Kidney capillary endothelial cell (primary cell): ENCODE measurements at regions not wholly inside any gene's neighbourhood (a gene's known extent, or its start where the extent isn't known, plus 50 kb on each side); places are given as distances from the start of the nearest gene placed in this dataset.

Experiments used
- DNase-seq: peaks from one replicate; pipeline ENCODE4 v3.0.0-alpha.2; 2018; ENCODE audit warnings: low spot score

DNA sequence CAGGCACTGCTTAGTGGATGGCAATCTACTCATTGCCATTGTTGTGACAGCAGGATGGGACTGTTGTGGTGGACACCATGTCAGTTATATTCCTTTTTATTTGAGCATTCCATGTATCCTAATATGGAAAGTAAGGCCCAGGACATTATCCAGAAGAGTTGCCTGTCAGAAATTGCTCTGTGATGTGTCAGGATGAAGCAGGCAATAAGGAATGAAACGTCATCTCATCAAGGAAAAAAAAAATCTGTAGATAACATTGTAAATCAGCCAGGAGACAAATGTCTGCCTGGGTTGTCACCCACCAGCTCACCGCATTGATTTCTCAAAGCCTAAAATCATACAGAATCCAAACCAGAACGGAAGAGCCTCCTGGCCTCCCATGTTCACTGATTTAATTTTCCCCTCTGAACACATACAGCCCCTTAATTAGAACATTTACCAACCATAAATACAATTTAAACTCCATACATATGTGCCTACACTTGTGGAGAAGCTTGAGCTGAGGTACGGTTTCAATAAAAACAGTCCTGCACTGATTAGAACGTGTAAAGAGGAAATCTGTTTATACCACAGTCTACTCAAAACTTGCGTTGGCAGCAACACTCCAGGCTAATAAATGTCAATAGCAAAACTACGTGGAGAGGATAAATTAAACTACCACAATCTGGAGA is 73.9 kb downstream of the FOXD1 start:
- DNase-seq, result no peak

GRCh38 chr5:73373814-73374510 is 74.6 kb downstream of the FOXD1 start:
- DNase-seq, result no peak

DNA sequence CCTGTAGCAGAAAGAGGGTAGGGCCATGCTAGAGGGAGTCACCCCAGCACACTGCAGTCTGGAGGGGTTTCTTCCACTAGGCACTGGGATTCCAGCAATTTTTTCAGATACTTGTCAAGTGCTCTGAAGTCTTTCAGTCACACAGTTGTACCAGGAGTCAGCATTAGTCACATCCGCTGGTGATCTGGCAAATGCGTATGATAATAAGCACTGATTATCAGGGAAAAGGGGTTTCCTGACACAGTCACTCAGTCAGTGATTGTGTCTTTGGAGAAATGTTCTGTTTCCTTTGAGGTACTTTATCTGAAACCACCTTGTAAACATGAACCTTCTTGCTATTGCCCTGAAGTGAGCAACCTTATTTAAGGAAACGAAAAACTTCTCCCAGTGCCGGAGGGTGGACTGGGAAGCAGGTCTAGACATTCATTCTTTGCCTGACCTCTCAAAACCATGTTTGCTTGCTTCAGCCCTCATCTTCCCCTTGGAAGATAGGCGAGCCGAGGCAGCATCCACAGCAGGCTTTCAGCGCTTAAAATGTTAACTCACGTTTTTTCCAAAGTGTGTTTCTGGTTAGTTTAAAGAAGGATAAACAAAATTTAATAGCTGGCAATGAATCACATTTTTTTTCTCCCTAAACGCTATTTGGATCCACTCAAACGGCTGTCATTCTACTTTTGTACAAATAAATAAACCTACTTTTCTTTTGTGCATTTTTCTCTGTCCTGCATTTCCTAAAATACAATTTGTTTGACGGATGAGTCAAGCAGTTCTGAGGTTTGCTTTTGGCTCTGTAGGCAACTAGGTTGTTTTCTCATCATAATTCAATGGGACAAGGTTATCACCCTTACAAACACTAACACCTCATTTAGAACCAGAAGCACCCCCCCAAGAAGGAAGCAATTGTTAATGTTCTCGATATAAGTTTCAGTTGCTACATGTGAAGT is 77.7 kb downstream of the FOXD1 start:
- peak; percentile 99 for DNase-seq

DNA sequence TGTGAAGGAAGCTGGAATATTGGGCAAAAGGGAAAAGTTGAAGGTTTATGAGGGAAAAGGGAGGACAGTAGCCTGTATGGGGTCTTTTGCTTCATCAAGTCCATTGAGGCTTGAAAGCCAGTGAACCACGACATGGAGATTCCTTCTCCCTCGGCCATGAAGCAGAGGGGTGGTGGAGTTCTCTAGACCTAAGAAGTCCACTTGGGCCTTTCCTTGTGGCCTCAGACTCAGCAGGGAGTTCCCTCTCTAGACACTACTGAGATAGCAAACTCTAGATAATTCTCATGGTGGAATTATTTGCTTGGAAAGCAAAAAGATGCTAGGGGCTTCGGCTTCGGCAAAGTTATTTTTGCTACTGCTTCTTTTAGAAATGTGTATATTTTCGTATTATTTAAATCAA is 78.5 kb downstream of the FOXD1 start:
- no peak for DNase-seq

DNA sequence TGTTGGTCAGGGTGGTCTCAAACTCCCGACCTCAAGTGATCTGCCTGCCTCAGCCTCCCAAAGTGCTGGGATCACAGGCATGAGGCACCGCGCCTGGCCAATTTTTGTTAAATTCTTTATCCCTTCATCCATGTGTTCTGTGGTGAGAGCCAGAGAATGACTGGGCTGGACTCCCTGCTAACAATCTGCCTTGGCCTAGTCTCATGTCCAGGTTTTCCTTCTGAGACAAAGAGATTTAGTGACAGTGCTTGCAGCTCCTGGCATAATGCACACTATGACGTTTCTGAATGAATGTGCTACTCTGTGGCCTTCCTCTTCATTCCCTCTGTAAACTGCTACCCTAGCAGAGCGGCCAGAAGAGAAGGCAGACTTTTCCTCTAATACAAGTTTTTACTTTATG is 79.3 kb downstream of the FOXD1 start:
- no peak for DNase-seq

DNA sequence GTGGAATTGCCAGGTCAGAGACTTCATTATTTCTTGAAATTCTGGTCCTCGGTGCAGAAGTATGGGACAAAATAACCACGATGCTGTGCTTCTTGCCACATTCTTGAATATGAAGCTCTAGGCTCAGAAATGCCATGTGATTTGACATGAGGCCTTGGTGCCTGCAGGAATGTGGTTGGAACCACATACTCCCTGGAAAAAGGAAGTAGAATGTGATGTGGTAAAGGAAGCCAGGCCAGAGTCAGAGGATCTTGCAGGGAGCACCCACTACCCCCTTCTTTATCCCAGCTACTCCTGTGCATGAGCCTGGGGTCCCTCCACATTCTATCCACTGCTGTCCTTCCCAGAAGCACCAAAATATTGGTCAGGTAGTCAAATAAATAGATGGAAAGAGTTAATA is 80.9 kb downstream of the FOXD1 start:
- DNase-seq, result no peak

GRCh38 chr5:73365990-73366667 is 82.4 kb downstream of the FOXD1 start:
- no peak for DNase-seq

DNA sequence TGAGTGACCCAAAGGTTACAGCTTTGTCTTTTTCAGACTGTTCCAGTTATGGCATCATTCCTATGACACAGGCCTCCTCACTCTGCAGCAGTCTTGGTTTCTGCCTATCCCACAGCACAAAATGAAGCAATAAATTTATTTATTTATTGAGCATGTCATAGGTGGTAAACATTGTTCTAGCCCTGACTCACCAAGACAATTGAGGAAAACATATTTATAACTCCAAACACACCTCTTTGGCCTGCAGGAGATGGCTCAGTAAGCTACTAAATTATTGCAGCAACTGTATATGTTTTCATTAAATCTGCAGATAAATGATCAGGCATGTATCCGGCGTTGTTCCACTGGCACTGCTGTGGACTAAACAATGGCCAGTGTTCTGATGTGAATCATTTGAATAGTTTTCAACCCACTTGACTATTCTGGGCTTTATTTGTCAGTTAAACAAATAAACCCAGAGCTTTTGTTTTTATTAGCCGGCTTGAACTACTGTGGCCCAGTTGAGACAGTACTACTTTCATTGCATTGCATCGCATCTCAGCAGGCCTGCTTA is 83.2 kb downstream of the FOXD1 start:
- DNase-seq, result peak; percentile 30

GRCh38 chr5:73363911-73364730 is 84.5 kb downstream of the FOXD1 start:
- no peak for DNase-seq

- no peak for DNase-seq
Measured at GRCh38 chr5:73359395-73359794, 89.2 kb downstream of the FOXD1 start.

DNA sequence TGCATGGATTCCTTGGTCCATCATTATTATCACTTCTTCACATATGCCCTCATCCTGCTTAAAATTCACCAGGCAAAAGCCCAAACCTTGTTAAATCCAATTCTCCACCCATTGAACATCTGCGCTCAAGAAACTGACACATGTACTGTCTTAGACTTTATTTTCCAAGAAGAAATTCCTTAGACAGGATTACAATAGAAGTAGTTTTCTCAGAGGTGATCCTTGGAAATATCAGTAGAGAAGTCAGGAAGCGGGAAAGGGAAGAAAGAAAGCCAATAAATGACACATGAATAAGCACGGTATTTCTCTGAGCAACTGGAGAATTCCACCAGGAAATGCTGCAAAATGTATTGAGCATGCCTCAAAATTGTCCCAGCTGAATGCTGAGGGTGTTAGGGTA is 90.2 kb downstream of the FOXD1 start:
- no peak for DNase-seq

GRCh38 chr5:73357576-73357975 is 91.0 kb downstream of the FOXD1 start:
- no peak for DNase-seq

DNA sequence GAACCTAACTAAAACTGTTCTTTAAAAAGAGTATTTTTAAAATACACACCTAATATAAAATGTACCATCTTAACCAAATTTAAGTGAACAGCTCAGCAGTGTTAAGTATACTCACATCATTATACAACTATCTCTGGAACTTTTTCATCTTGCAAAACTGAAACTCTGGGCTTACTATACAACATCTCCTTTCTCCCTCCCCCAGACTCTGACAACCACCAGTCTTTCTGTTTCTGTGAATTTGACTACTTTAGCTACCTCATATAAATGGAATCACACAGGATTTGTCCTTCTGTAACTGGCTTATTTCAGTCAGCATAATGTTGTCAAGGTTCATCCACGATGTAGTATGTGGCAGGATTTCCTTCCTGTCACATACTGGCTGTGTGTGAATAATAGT is 93.5 kb downstream of the FOXD1 start:
- no peak for DNase-seq

- no peak for DNase-seq
Measured at GRCh38 chr5:73354406-73354805, 94.2 kb downstream of the FOXD1 start.

GRCh38 chr5:73352649-73353230 is 95.8 kb downstream of the FOXD1 start:
- DNase-seq, result no peak

- DNase-seq, result no peak
Measured at GRCh38 chr5:73352243-73352642, 96.3 kb downstream of the FOXD1 start.

DNA sequence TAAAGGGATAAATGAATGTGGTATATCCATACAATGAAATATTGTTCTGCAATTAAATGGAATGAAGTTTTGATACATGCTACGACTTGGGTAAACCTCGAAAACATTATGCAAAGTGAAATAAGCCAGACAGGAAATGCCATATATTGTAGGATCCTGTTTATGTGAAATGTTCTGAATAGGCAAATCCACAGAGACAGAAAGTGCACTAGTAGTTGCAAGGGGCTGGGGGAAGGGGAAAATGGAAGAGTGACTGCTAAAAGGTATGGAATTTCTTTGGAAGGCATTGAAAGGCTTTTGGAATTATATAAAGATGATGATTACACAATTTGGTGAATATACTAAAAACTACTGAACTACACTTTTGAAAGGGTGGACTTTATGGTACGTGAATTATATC is 97.0 kb downstream of the FOXD1 start:
- no peak for DNase-seq

- no peak for DNase-seq
Measured at GRCh38 chr5:73346878-73347408, 101.6 kb downstream of the FOXD1 start.

- DNase-seq, result no peak
Measured at GRCh38 chr5:73344835-73345234, 103.7 kb downstream of the FOXD1 start.

DNA sequence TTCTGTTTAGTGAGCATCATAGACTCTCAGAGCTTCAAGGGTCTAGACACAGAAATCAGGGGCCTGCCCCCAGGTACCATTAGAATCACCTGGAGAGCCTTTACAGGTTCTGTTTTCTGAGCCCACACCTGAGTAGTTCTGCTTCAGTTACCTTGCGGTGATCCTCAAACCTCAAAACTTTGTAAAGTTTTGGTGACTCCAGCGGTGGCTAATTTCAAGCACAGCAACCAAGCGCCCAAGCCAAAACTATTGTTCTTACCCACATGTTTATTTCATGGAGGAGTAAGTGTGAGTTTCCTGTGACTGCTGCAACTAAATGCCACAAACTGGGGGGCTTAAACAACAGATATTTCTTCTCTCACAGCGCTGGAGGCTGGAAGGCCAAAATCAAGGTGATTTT is 108.9 kb downstream of the FOXD1 start:
- no peak for DNase-seq
